ENCODE measurements at regions not wholly inside any gene's neighbourhood (a gene's known extent, or its start where the extent isn't known, plus 50 kb on each side); places are given as distances from the start of the nearest gene placed in this dataset.

DNA sequence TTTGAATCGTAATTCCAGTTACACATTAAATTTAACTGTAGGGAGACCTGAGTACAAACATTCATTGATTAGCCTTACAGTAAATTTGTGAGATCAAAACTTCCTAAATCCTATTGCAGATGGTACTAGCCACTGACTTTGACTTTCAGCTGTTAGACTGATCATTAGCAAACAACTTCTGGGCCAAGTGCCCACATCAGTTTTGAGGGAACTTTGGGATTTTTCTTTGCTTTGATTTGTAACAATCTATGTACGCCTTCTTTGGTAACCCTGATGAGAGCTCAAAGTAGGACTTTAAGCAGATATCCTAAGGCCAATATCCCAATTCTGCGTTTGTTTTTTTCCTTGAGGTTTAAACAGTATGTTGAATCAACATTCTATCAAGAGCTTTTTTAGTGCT is 131.5 kb downstream of the DLEU7 start:
- TF ChIP-seq MYC (IDR thresholded peaks at IDR 0.05; ENCODE audit: low read depth, low read length) (no peak), POLR2A (IDR thresholded peaks at IDR 0.05; ENCODE audit: extremely low read depth, insufficient read length) (no peak)
- TF ChIP-seq, protein P1, sequence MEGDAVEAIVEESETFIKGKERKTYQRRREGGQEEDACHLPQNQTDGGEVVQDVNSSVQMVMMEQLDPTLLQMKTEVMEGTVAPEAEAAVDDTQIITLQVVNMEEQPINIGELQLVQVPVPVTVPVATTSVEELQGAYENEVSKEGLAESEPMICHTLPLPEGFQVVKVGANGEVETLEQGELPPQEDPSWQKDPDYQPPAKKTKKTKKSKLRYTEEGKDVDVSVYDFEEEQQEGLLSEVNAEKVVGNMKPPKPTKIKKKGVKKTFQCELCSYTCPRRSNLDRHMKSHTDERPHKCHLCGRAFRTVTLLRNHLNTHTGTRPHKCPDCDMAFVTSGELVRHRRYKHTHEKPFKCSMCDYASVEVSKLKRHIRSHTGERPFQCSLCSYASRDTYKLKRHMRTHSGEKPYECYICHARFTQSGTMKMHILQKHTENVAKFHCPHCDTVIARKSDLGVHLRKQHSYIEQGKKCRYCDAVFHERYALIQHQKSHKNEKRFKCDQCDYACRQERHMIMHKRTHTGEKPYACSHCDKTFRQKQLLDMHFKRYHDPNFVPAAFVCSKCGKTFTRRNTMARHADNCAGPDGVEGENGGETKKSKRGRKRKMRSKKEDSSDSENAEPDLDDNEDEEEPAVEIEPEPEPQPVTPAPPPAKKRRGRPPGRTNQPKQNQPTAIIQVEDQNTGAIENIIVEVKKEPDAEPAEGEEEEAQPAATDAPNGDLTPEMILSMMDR (IDR thresholded peaks at IDR 0.05; ENCODE audit: low read depth, low read length), result no peak
- TF ChIP-seq, protein P2, sequence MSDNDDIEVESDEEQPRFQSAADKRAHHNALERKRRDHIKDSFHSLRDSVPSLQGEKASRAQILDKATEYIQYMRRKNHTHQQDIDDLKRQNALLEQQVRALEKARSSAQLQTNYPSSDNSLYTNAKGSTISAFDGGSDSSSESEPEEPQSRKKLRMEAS (IDR thresholded peaks at IDR 0.05; ENCODE audit: low read depth, low read length), result no peak
